ENCODE measurements at regions not wholly inside any gene's neighbourhood (a gene's known extent, or its start where the extent isn't known, plus 50 kb on each side); places are given as distances from the start of the nearest gene placed in this dataset.
"Not testable (repeated sequence)": the region's sequence is repeated elsewhere in the genome, so short reads cannot be mapped to it uniquely, and the experiment has no call there.

DNA sequence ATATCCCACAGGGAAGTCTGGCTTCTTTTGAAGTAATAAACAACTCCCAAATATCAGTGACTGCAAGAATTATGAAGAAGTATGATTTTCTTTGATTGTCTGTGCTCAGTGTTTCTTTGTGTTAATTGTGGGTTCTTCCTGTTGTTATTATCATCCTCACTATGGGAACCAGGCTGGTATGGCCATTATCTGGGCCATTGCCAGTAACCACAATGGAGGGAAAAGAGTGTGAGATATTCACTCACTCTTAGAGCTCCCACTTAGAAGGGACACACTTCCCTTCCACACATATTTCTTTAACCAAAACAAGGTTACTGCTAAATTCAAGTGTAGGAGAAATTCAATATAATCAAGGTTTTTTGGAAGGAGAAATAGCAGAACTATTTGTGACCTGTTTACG is 503.7 kb downstream of the SLC6A15 start:
- TF ChIP-seq PPARA (CRISPR knock-in tag; IDR thresholded peaks at IDR 0.05; ENCODE audit: borderline replicate concordance): no peak
- TF ChIP-seq CSRNP3 (CRISPR knock-in tag; IDR thresholded peaks at IDR 0.05): no peak
- TF ChIP-seq TSHZ2 (CRISPR knock-in tag; IDR thresholded peaks at IDR 0.05): no peak
- no peak for TF ChIP-seq ISL1 (CRISPR knock-in tag; IDR thresholded peaks at IDR 0.05)
- TF ChIP-seq, protein P1, sequence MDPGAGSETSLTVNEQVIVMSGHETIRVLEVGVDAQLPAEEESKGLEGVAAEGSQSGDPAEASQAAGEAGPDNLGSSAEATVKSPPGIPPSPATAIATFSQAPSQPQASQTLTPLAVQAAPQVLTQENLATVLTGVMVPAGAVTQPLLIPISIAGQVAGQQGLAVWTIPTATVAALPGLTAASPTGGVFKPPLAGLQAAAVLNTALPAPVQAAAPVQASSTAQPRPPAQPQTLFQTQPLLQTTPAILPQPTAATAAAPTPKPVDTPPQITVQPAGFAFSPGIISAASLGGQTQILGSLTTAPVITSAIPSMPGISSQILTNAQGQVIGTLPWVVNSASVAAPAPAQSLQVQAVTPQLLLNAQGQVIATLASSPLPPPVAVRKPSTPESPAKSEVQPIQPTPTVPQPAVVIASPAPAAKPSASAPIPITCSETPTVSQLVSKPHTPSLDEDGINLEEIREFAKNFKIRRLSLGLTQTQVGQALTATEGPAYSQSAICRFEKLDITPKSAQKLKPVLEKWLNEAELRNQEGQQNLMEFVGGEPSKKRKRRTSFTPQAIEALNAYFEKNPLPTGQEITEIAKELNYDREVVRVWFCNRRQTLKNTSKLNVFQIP (CRISPR knock-in tag; IDR thresholded peaks at IDR 0.05; ENCODE audit: borderline replicate concordance, low read depth): no peak
- TF ChIP-seq ZNF70 (CRISPR knock-in tag; IDR thresholded peaks at IDR 0.05): no peak
- TF ChIP-seq ZFP3 (CRISPR knock-in tag; IDR thresholded peaks at IDR 0.05): no peak
- no peak for TF ChIP-seq ZNF8 (CRISPR knock-in tag; IDR thresholded peaks at IDR 0.05)
- ATAC-seq: no peak

DNA sequence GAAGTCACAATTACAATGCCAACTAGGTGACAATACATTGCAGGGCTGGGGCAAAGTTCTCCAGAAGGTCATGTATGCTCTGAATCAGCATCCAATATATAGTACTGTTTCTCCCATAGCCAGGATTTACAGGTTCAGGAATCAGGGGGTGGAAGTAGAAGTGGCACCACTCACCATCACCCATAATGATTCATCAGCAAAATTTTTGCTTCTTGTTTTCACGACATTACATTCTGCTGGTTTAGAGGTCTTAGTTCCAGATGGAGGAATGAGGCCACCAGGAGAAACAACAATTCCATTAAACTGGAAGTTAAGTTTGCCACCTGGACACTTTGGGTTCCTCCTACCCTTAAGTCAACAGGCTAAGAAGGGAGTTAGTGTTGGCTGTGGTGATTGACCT is 505.9 kb downstream of the SLC6A15 start:
- not testable (repeated sequence) for ATAC-seq

GRCh38 chr12:84397846-84398245 is 514.8 kb downstream of the SLC6A15 start:
- ATAC-seq: peak; percentile 81
- TF ChIP-seq, protein P2, sequence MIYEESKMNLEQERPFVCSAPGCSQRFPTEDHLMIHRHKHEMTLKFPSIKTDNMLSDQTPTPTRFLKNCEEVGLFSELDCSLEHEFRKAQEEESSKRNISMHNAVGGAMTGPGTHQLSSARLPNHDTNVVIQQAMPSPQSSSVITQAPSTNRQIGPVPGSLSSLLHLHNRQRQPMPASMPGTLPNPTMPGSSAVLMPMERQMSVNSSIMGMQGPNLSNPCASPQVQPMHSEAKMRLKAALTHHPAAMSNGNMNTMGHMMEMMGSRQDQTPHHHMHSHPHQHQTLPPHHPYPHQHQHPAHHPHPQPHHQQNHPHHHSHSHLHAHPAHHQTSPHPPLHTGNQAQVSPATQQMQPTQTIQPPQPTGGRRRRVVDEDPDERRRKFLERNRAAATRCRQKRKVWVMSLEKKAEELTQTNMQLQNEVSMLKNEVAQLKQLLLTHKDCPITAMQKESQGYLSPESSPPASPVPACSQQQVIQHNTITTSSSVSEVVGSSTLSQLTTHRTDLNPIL (CRISPR knock-in tag; IDR thresholded peaks at IDR 0.05; ENCODE audit: low read depth): peak; percentile 68; the same call in 1 of the 2 replicates
- TF ChIP-seq CSDC2 (CRISPR knock-in tag; IDR thresholded peaks at IDR 0.05) (no peak), TOX (CRISPR knock-in tag; IDR thresholded peaks at IDR 0.05; ENCODE audit: borderline replicate concordance) (peak; percentile 99), CSRNP3 (CRISPR knock-in tag; IDR thresholded peaks at IDR 0.05) (peak; percentile 22; the same call in 1 of the 2 replicates), BACH2 (CRISPR knock-in tag; IDR thresholded peaks at IDR 0.05; ENCODE audit: borderline replicate concordance) (no peak), ESRRG (CRISPR knock-in tag; IDR thresholded peaks at IDR 0.05) (no peak), ZC3H10 (CRISPR knock-in tag; IDR thresholded peaks at IDR 0.05) (peak; percentile 87), TCF4 (CRISPR knock-in tag; IDR thresholded peaks at IDR 0.05; ENCODE audit: borderline replicate concordance) (peak; percentile 37; the same call in 1 of the 2 replicates), ZFP3 (CRISPR knock-in tag; IDR thresholded peaks at IDR 0.05) (no peak), RARB (CRISPR knock-in tag; IDR thresholded peaks at IDR 0.05) (peak; percentile 88; the same call in 1 of the 2 replicates), TSHZ2 (CRISPR knock-in tag; IDR thresholded peaks at IDR 0.05) (0 out of 2 replicates have a peak, but pooled peaks have one; percentile 15), ISL1 (CRISPR knock-in tag; IDR thresholded peaks at IDR 0.05) (peak; percentile 99), ZNF70 (CRISPR knock-in tag; IDR thresholded peaks at IDR 0.05) (no peak), PATZ1 (CRISPR knock-in tag; IDR thresholded peaks at IDR 0.05; ENCODE audit: borderline replicate concordance) (peak; percentile 66; the same call in 1 of the 2 replicates)
- TF ChIP-seq, protein P1 (CRISPR knock-in tag; IDR thresholded peaks at IDR 0.05; ENCODE audit: borderline replicate concordance, low read depth): 0 out of 2 replicates have a peak, but pooled peaks have one; percentile 83

All from SK-N-SH treated with all-trans-retinoic acid at 6 μM for 48 hours (cell line).